Fibroblast of skin of left biceps (primary cell): ENCODE measurements at regions not wholly inside any gene's neighbourhood (a gene's known extent, or its start where the extent isn't known, plus 50 kb on each side); places are given as distances from the start of the nearest gene placed in this dataset.

Experiments
- DNase-seq, 2 experiments: peaks; one replicate each; pipeline ENCODE4 v3.0.0-alpha.2; 2013; ENCODE audit warnings: low read depth in 2 of 2

GRCh38 chr18:40676668-40677067, 1278.4 kb upstream of the PIK3C3 start:
- DNase-seq = no peak

- DNase-seq = no peak
Measured at GRCh38 chr18:40673150-40673549, 1281.9 kb upstream of the PIK3C3 start.

- DNase-seq = no peak
Measured at GRCh38 chr18:40672590-40672989, 1282.4 kb upstream of the PIK3C3 start.

DNA sequence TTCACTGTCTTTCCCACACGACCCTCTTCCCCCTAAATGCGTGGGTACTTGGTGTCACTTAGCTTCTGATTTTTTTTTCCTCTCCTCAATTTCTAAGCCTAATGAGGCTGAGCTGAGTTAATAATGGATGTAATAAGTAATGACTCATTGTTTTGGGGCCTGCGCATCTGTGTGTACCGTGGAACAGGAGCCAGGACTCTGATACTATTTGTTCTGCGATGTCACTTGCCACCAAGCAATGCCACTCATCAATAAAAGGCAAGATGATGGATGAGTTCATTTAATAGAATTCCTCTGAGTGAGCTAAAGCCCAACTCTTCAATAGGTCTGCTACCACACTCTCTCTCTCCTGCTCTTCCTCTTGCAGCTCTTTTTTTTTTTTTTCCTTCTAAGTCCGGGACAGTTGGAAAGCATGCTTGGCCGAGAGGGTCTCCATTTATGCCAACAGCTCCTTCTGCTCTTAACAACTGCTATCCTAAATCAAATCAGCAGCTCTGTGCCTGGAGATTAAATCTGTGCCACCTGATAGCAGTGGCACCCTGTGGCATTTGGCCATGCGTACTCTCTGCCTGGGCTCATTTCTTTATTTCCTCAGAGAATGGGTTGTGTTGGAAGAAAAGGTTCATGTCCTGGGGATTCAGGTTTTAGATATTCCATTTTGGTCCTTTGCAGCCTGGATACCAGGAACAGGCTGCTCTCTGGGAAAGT, 1284.2 kb upstream of the PIK3C3 start:
- no peak for DNase-seq

DNA sequence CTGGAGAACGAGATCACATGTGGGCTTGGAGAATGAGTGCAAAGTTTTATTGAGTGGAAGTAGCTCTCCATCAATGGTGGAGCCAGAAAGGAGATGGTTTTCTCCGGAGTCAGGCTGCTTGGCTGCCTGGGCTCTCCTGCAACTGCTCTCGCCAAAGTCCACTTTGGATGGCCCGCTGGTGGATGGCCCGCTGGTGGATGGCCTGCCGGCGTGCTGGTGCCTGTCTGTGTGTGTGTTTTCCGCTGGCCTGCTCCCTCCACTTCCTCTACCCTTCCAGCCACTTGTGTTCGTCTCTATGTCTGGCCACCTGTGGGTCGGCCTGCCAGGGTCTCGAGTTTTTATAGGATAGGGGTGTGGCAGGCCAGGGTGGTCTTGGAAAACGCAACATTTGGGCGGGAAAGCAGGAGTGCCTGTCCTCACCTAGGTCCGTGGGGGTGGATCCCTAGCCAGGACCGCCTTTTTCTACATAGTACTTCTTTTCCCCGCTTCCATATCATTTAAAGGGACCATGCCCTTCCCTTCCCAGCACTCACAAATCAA, 1292.1 kb upstream of the PIK3C3 start:
- DNase-seq = no peak

DNA sequence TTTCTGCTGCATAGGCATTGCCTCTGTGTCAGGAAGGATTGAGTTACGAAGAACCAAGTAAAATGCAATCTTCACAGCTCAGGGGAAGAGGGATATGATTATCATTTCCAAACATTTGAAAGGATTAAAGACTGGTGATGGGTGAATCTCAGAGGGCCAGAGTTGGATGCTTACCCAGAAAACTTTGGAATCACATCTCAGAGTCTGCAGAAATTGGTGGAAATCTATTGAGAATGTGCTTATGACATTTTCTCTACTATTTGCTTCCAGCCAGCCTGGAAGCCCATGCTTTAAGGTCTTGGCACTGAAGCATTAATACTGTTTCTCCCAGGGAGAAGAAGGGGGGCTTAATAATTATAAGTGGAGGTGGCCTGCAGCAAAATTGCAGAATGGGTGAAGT, 1301.4 kb upstream of the PIK3C3 start:
- no peak for DNase-seq

DNA sequence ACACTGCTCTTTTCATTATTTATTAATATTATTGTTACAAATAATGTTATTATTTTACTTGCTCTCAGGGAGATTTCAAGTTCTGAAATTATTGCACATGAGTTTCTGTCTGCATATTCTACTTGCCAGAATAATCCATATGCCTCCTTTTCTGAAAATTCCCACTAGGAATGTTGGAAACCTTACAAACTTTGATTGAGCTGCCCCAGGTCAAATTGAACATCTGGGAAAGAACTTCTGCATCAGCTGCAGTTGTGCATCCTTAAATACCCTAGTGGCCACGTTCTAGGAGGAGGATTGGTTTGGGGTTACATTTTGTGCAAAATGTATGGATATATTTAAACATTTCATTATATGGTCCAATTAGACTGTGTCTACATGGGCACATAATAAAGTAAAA, 1302.7 kb upstream of the PIK3C3 start:
- DNase-seq = no peak

DNA sequence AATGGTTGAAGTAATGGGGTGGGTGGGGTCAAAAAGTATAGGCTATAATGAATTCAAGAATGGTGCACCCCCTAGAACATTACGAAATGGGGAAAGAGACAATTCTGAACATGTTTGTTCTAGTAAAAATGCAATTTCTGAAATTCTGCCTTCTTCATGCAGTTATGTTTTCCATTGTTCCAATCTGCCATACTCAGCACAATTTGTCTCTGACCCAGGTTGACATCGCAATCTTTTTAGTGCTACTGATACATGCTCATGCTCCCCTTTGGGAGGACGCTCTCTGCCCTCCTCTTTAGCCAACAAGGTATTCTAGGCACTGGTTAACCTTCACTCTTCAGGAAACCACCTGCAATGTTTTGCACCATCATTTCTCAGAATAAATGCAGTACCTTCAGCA, 1303.9 kb upstream of the PIK3C3 start:
- DNase-seq = no peak

GRCh38 chr18:40642692-40643229, 1312.3 kb upstream of the PIK3C3 start:
- DNase-seq = no peak

DNA sequence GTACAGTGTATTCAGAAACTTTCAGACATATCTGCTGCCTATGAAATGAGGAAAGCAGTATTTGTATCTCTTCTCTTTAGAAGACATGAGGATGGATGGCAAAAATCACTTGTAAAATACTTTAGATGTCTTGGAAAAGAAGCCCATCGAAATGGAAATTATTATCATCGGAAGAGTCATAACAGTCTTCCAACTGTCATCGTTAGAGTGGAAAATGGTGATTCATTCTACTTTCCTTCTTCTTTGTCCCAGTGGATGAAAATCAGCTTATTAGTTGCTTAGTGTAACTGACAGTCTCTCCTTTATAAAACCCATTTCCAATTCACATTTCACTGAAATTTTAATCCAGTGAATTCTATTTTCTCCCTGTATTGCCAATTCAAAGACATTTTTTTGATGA, 1323.7 kb upstream of the PIK3C3 start:
- no peak for DNase-seq

- DNase-seq = no peak
Measured at GRCh38 chr18:40630496-40630895, 1324.5 kb upstream of the PIK3C3 start.

DNA sequence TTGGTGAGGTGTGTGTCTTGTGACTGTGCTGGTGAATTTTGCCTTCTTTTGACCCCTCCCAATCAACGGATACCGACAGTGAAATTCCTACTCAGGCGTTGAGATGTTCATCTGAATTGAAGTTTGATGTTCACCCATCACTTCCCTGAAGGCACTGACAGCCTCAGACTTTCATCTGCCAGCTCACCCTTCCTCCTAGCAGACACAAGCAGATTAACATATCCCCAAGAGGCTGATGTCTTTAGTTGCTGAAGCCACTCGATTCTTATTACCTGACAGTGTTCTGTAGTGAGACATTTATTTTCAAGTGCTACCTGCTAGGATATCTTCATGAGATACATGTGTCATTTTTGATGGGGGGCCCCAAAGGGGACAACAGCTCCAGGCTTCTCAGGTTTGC, 1330.1 kb upstream of the PIK3C3 start:
- DNase-seq = no peak

DNA sequence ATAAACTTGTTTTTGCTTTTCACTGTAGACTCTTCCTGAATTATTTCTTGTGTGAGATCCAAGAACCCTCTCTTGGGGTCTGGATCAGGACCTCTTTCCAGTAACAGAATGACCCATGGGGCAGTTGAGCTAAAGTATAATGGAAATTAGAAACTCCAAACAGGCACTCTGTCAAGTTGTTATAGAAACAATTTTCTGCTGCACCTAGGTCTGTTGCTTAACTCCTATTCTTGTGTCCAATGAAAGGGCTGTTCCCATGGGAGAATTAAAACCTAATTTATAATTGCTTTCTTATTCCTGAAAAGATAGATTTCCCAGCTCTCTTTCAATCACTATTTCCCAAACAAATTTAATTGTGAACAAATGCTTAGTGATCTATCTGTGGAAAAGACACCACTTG, 1341.3 kb upstream of the PIK3C3 start:
- DNase-seq = no peak

DNA sequence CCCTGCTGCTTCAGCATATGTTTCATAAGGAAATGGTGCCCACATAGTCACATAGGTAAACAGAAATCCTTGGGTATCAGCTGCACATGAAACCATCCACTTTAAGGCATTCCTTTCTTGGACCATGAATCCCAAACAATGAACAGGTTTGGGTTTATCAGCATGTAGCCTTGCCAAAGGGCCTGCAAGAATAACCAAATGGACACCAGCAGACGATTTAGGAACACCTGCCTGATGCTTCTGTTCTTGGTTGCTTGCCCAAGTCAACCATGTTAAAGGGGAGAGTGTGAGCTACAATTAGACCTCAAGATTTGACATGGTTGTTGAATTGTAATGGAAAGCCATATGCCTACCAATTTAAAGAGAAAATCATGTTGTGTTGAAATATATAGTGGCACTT, 1342.7 kb upstream of the PIK3C3 start:
- DNase-seq = no peak

DNA sequence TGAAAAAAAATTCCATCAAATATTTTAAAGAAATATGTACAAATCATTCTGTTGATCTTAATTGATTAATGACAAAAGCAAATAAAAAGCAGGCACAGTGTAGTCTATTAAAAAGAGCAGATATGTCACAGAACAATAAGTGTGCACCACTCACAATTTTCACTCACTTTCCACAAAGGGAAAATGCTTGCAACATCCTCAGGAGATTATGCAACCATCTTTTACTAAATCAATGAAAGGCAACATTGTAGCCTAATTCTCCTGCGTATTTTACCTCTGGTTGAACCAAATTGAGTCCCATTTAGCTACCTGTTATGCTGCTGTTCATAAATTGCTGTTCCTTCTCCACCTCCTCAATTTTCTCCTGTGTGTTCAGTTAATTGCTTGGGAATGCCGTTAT, 1346.8 kb upstream of the PIK3C3 start:
- DNase-seq = no peak

DNA sequence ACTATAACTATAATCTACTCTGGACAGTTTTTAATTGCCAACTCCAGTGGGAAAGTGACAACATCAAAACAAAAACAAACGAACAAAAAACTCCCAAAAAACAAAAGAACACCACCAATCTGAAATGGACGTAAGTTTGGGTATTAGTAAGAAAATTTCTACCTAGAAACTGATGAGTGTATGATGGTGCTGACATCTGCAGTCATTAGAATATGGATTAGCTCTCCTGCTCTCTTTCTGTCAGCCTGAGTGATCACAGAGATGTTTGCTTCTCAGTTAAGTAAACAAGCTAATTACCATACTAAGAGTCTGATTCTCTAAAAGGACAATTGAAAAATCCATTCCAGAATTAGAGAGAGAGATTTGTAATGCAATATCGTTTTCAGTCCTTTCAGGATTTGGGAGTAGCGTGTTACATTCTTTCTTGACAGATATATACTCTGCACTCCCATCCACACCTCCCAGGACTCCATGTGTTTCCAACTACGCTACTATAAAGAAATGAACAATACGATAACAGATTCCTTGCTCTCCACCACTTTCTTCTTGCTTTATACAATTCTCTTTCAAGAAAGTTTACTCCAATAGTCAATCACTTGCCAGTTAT, 1347.4 kb upstream of the PIK3C3 start:
- DNase-seq = peak in 1 of 2 experiments; percentile 3

DNA sequence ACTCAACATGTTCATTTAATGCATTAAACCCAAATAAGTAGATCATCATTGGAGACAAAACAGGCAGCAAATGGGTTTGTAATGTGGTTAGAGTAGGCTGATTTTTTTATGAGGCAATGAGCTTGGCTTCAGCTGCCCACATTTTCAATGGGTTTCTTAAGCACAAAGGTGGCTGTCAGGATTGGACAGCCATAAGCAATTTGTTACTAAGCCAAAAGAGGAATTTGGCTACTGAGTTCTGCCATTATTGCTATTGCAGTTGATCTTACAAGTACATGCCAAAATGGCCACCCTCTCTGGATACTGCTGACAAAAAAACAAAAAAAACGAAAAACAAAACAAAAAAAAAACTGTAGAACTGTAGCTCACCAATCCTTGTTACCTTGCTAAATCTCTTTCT, 1348.0 kb upstream of the PIK3C3 start:
- DNase-seq = no peak

DNA sequence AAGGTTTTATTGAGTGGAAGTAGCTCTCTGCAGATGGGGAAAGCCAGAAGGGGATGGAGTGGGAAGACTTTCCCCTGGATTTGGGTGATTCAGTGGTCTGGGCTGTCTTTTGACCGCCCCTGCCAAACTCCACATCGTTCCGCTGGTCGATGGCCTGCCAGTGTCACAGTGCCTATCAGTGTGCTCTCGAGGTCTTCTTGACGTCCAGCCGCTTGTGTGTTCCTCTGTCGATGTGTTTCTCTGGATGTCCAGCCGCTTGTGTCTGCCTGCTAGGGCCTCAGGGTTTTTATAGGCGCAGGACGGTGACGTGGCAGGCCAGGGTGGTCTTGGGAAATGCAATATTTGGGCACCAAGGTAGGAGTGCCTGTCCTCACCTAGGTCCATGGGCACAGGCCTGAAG, 1371.4 kb upstream of the PIK3C3 start:
- DNase-seq = no peak

GRCh38 chr18:40582105-40582504, 1372.9 kb upstream of the PIK3C3 start:
- DNase-seq = no peak

GRCh38 chr18:40577981-40578365, 1377.1 kb upstream of the PIK3C3 start:
- DNase-seq = no peak

- DNase-seq = peak; percentile 36 to 47
Measured at GRCh38 chr18:40577239-40577980, 1377.6 kb upstream of the PIK3C3 start.

DNA sequence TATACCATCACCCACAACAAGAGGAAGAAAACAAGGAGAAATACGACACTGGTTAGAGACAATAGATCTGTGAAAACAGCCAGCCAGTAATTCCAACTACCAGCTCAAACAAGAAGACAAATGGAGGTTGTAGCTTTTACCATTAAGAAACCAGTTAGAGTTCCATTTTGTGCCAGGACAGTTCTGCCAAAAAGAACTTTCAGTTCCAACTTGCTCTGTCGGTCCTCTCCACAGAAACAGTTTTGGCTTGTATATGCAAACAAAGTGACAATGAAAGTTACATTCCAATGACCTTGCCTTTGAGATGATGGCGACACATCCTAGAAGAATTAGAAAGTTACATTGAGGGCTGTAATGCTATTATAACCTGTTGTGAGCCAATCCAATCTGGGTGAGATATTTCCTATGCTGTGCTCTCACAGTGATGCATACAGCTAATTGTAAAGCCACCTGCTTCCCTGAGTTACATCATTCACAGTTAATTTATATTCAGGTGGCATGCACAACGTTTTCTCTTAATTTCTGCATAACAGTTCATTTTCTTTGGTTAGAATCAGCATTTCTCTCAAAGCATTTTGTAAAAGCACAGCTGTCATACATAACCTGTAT, 1378.4 kb upstream of the PIK3C3 start:
- DNase-seq = no peak
